ENCODE measurements at regions not wholly inside any gene's neighbourhood (a gene's known extent, or its start where the extent isn't known, plus 50 kb on each side); places are given as distances from the start of the nearest gene placed in this dataset.

DNA sequence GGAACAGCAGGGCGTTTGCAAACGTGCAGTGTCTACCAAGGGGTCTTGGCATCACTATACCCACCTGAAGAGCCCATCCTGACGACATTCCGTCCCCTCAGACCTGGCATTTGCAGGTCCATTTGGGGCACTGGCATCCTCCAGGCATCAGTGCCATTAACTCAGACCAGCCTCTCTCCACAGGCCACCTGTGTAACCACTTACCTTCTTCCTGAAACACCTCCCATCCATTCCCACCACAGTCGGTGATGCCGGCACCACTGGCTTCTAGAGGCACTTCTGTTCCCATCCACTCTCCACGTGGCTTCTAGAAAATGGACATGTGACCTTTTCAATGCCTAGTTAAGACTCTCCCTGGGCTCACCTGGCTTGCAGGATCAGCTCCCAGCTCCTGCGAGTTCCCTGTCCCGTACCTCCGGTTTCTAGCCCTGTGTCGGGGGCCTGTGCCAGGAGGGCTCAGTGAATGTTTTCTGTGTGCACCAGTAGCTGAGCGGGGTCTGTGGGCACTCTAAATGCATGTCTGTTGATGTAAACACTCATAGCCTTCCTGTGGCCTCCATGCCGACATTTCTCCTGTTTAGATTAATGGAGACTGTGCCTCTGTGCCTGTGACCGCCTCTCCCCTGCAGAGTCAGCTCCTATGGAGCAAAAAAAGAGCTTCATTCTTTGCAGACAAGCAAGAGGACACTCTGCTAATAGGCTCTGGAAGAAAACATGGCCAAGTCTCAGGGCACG, 458.0 kb upstream of the HS6ST1 start:
- 26% methylated on average over 13 of the region's 15 CpGs for WGBS (ENCODE audit: low lambda C conversion rate)
- CTCF ChIA-PET = interaction anchor here (0.8 to 1.5 kb wide), 3 partner anchors 21 to 713 kb away, joined by 3 to 4 read pairs (median 3); no protein-coding TSS in a partner anchor

DNA sequence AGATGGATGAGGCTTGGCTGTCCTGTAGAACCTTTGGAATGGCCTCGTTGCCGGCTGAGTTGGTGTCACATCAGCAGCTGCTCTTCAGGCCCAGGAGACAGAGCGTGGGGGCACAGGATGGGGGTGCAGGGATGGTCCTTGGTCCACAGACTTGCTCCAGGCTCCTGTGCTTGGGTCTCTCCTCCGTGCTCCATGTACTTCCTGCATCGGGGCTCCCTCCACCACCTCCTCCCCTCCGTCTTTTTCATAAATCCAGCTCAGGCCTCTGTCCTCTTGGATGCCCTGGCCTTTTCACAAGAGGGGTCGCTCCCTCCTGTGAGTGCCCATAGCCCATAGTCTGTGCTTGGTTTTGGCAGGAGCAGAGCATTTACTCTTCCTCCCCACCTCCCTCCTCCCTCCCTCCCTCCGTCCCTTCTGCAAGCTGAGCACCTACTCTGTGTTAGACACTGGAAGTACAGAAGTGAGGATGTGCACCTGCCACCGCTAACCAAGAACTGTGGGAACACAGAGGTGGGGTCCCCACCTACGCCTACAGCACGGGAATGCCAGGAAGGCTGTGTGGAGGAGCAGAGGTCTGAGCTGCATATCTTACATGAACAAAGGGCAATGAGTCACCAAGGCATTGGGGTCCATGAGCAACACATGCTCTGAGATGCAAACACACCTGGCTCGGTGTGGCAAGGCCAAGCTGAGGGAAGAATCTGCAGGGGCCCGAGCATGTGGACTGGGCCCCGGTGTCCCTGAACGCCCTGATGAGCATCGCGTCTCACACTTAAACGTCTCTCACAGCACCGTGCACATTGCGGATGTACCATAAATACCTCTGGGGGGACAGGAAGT, 458.7 kb upstream of the HS6ST1 start:
- Histone ChIP-seq H3F3A (replicated peaks; ENCODE audit: insufficient read depth) (no peaks in the 10 kb centered on the region), H3K79me2 (ENCODE audit: insufficient read depth) (no peaks in the 10 kb centered on the region), H4K20me1 (ENCODE audit: insufficient read depth) (no peaks in the 10 kb centered on the region), H3K27me3 (ENCODE audit: insufficient read depth) (no peaks in the 10 kb centered on the region), H3K9me3 (no peaks in the 10 kb centered on the region), H3K9me2 (no peaks in the 10 kb centered on the region), H3K4me2 (no peak overlapping the region), H3K9ac (no peak overlapping the region), H3K27ac (ENCODE audit: low read depth in 2 of 2, low read length in 1 of 2) (no peak overlapping the region), H2AFZ (ENCODE audit: low read depth) (no peak overlapping the region), H3K4me1 (ENCODE audit: control insufficient read depth in 1 of 2, insufficient read depth in 2 of 2, low read depth in 1 of 2, low read length in 1 of 2) (peaks cover 0 to 6% of the 10 kb centered on the region in 2 experiments; a peak in 1 of 4 replicates), H3K4me3 (ENCODE audit: low read depth in 2 of 2, low read length in 1 of 2) (no peak overlapping the region), H3K36me3 (replicated peaks in 1 of 2; ENCODE audit: control insufficient read depth in 1 of 2, insufficient read depth in 2 of 2, low read length in 1 of 2) (no peaks in the 10 kb centered on the region)
- TF ChIP-seq SMC3 (IDR thresholded peaks at IDR 0.05; ENCODE audit: low read depth, low read length) (no peak), TCF12 (IDR thresholded peaks at IDR 0.05) (no peak), ELF1 (IDR thresholded peaks at IDR 0.05) (no peak), POLR2AphosphoS5 (IDR thresholded peaks at IDR 0.05; ENCODE audit: low read depth, low read length) (no peak), EP300 (IDR thresholded peaks at IDR 0.05; ENCODE audit: borderline replicate concordance in 1 of 2, low read depth in 1 of 2, low read length in 1 of 2) (no peak), TAF1 (IDR thresholded peaks at IDR 0.05; ENCODE audit: borderline replicate concordance, low read depth, low read length) (no peak), NRF1 (IDR thresholded peaks at IDR 0.05; ENCODE audit: low read depth, low read length) (no peak), YY1 (IDR thresholded peaks at IDR 0.05; ENCODE audit: low read depth) (no peak), CHD2 (IDR thresholded peaks at IDR 0.05; ENCODE audit: low read length, partially characterized antibody) (no peak), RAD21 (IDR thresholded peaks at IDR 0.05; ENCODE audit: low read length) (no peak), EZH2phosphoT487 (IDR thresholded peaks at IDR 0.05; ENCODE audit: borderline replicate concordance, low read depth) (no peak), MEF2A (IDR thresholded peaks at IDR 0.05; ENCODE audit: borderline replicate concordance, low read depth) (no peak)
- TF ChIP-seq, protein P1, sequence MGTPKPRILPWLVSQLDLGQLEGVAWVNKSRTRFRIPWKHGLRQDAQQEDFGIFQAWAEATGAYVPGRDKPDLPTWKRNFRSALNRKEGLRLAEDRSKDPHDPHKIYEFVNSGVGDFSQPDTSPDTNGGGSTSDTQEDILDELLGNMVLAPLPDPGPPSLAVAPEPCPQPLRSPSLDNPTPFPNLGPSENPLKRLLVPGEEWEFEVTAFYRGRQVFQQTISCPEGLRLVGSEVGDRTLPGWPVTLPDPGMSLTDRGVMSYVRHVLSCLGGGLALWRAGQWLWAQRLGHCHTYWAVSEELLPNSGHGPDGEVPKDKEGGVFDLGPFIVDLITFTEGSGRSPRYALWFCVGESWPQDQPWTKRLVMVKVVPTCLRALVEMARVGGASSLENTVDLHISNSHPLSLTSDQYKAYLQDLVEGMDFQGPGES (IDR thresholded peaks at IDR 0.05; ENCODE audit: low read depth, low read length) = no peak
- TF ChIP-seq, protein P2, sequence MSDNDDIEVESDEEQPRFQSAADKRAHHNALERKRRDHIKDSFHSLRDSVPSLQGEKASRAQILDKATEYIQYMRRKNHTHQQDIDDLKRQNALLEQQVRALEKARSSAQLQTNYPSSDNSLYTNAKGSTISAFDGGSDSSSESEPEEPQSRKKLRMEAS (IDR thresholded peaks at IDR 0.05; ENCODE audit: low read depth) = no peak
- TF ChIP-seq, protein P3, sequence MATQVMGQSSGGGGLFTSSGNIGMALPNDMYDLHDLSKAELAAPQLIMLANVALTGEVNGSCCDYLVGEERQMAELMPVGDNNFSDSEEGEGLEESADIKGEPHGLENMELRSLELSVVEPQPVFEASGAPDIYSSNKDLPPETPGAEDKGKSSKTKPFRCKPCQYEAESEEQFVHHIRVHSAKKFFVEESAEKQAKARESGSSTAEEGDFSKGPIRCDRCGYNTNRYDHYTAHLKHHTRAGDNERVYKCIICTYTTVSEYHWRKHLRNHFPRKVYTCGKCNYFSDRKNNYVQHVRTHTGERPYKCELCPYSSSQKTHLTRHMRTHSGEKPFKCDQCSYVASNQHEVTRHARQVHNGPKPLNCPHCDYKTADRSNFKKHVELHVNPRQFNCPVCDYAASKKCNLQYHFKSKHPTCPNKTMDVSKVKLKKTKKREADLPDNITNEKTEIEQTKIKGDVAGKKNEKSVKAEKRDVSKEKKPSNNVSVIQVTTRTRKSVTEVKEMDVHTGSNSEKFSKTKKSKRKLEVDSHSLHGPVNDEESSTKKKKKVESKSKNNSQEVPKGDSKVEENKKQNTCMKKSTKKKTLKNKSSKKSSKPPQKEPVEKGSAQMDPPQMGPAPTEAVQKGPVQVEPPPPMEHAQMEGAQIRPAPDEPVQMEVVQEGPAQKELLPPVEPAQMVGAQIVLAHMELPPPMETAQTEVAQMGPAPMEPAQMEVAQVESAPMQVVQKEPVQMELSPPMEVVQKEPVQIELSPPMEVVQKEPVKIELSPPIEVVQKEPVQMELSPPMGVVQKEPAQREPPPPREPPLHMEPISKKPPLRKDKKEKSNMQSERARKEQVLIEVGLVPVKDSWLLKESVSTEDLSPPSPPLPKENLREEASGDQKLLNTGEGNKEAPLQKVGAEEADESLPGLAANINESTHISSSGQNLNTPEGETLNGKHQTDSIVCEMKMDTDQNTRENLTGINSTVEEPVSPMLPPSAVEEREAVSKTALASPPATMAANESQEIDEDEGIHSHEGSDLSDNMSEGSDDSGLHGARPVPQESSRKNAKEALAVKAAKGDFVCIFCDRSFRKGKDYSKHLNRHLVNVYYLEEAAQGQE (IDR thresholded peaks at IDR 0.05; ENCODE audit: low read depth, low read length) = no peak
- ChIA-PET POLR2A (no interaction called here), CTCF (interaction anchor here (0.8 to 1.5 kb wide), 2 partner anchors 22 to 41 kb away, joined by 3 to 4 read pairs; no protein-coding TSS in a partner anchor)
- WGBS (ENCODE audit: low lambda C conversion rate) = 42% methylated on average over 18 of the region's 20 CpGs
- DNase-seq = no peak

More for the DNA sequence above, 458.0 kb upstream of the HS6ST1 start:
- H3K79me2 ChIP-seq (ENCODE audit: insufficient read depth) = no peaks in the 10 kb centered on the region
- H3K4me2 ChIP-seq = no peak overlapping the region
- no peaks in the 10 kb centered on the region for H4K20me1 ChIP-seq (ENCODE audit: insufficient read depth)
- no peaks in the 10 kb centered on the region for H3K9me2 ChIP-seq
- no peaks in the 10 kb centered on the region for H3K9me3 ChIP-seq
- no peak overlapping the region for H3K9ac ChIP-seq
- POLR2A ChIA-PET = no interaction called here
- no peaks in the 10 kb centered on the region for H3K27me3 ChIP-seq (ENCODE audit: insufficient read depth)
- H3K4me1 ChIP-seq (ENCODE audit: control insufficient read depth in 1 of 2, insufficient read depth in 2 of 2, low read depth in 1 of 2, low read length in 1 of 2) = peaks cover 0 to 6% of the 10 kb centered on the region in 2 experiments; a peak in 1 of 4 replicates
- TF ChIP-seq, protein P2 (IDR thresholded peaks at IDR 0.05; ENCODE audit: low read depth) = no peak
- TF ChIP-seq, protein P4, sequence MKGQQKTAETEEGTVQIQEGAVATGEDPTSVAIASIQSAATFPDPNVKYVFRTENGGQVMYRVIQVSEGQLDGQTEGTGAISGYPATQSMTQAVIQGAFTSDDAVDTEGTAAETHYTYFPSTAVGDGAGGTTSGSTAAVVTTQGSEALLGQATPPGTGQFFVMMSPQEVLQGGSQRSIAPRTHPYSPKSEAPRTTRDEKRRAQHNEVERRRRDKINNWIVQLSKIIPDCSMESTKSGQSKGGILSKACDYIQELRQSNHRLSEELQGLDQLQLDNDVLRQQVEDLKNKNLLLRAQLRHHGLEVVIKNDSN (IDR thresholded peaks at IDR 0.05; ENCODE audit: borderline replicate concordance, low read depth) = no peak
- TF ChIP-seq SIN3A (IDR thresholded peaks at IDR 0.05; ENCODE audit: borderline replicate concordance, low read depth, low read length) = no peak
- no peak for TF ChIP-seq TCF12 (IDR thresholded peaks at IDR 0.05)
- no peak for TF ChIP-seq CHD2 (IDR thresholded peaks at IDR 0.05; ENCODE audit: low read length, partially characterized antibody)
- TF ChIP-seq JUND (IDR thresholded peaks at IDR 0.05) = no peak
- no peak for TF ChIP-seq NFIC (IDR thresholded peaks at IDR 0.05; ENCODE audit: borderline replicate concordance)
- no peak for TF ChIP-seq YY1 (IDR thresholded peaks at IDR 0.05; ENCODE audit: low read depth)
- TF ChIP-seq ELF1 (IDR thresholded peaks at IDR 0.05) = no peak
- no peak for TF ChIP-seq SMC3 (IDR thresholded peaks at IDR 0.05; ENCODE audit: low read depth, low read length)
- no peak overlapping the region for H3K27ac ChIP-seq (ENCODE audit: low read depth in 2 of 2, low read length in 1 of 2)
- H3K36me3 ChIP-seq (replicated peaks in 1 of 2; ENCODE audit: control insufficient read depth in 1 of 2, insufficient read depth in 2 of 2, low read length in 1 of 2) = no peaks in the 10 kb centered on the region
- H3F3A ChIP-seq (replicated peaks; ENCODE audit: insufficient read depth) = no peaks in the 10 kb centered on the region
- no peak overlapping the region for H2AFZ ChIP-seq (ENCODE audit: low read depth)
- no peak for DNase-seq
- H3K4me3 ChIP-seq (ENCODE audit: low read depth in 2 of 2, low read length in 1 of 2) = no peak overlapping the region

All from SK-N-SH (cell line).